NCI-H2107 (cell line): ENCODE measurements at regions not wholly inside any gene's neighbourhood (a gene's known extent, or its start where the extent isn't known, plus 50 kb on each side); places are given as distances from the start of the nearest gene placed in this dataset.

Experiments
- DNase-seq: peaks from one replicate; lab custom pipeline; 2025; lab: John Stamatoyannopoulos, UW

GRCh38 chr6:41404182-41404845 is 68.9 kb downstream of the NCR2 start:
- DNase-seq: no peak

GRCh38 chr6:41405941-41406727 is 70.7 kb downstream of the NCR2 start:
- DNase-seq: no peak

- DNase-seq: no peak
Observed at GRCh38 chr6:41406728-41407489, 71.5 kb downstream of the NCR2 start.

- DNase-seq: no peak
Observed at GRCh38 chr6:41408576-41408975, 73.2 kb downstream of the NCR2 start.

- DNase-seq: no peak
Observed at GRCh38 chr6:41408982-41409381, 73.6 kb downstream of the NCR2 start.

- no peak for DNase-seq
Observed at GRCh38 chr6:41409489-41409888, 74.1 kb downstream of the NCR2 start.

GRCh38 chr6:41411961-41412360 is 76.6 kb downstream of the NCR2 start:
- no peak for DNase-seq

- DNase-seq: no peak
Observed at GRCh38 chr6:41413250-41413649, 77.8 kb downstream of the NCR2 start.

GRCh38 chr6:41416501-41416837 is 81.1 kb downstream of the NCR2 start:
- DNase-seq: no peak

GRCh38 chr6:41418741-41419140 is 83.3 kb downstream of the NCR2 start:
- DNase-seq: no peak

GRCh38 chr6:41419385-41419784 is 84.0 kb downstream of the NCR2 start:
- no peak for DNase-seq

- no peak for DNase-seq
Observed at GRCh38 chr6:41420186-41420585, 84.8 kb downstream of the NCR2 start.

- no peak for DNase-seq
Observed at GRCh38 chr6:41422161-41422560, 86.8 kb downstream of the NCR2 start.

- DNase-seq: no peak
Observed at GRCh38 chr6:41423002-41423401, 87.6 kb downstream of the NCR2 start.

GRCh38 chr6:41424370-41425058 is 89.1 kb downstream of the NCR2 start:
- peak; percentile 17 for DNase-seq

- no peak for DNase-seq
Observed at GRCh38 chr6:41425511-41425910, 90.1 kb downstream of the NCR2 start.

- DNase-seq: no peak
Observed at GRCh38 chr6:41426438-41426851, 91.0 kb downstream of the NCR2 start.

GRCh38 chr6:41426888-41427641 is 91.7 kb downstream of the NCR2 start:
- DNase-seq: no peak

- no peak for DNase-seq
Observed at GRCh38 chr6:41427642-41428335, 92.4 kb downstream of the NCR2 start.

GRCh38 chr6:41428336-41428995 is 93.1 kb downstream of the NCR2 start:
- no peak for DNase-seq
